ENCODE measurements at regions not wholly inside any gene's neighbourhood (a gene's known extent, or its start where the extent isn't known, plus 50 kb on each side); places are given as distances from the start of the nearest gene placed in this dataset.

- H3K9ac ChIP-seq (ENCODE audit: low read length): no peak overlapping the region
- no peaks in the 10 kb centered on the region for H3K9me3 ChIP-seq (ENCODE audit: low read length)
- H4K20me1 ChIP-seq (ENCODE audit: insufficient read depth): no peaks in the 10 kb centered on the region
- no peak overlapping the region for H3K27ac ChIP-seq (ENCODE audit: low read length)
- H3K4me2 ChIP-seq (ENCODE audit: low read length): no peak overlapping the region
- no peaks in the 10 kb centered on the region for H3K36me3 ChIP-seq (ENCODE audit: insufficient read depth, low read length)
- TF ChIP-seq SMC3 (conservative IDR thresholded peaks at IDR 0.05; ENCODE audit: poor library complexity) (no peak), TAF1 (IDR thresholded peaks at IDR 0.05; ENCODE audit: low read depth) (no peak), CTCF (IDR thresholded peaks at IDR 0.05; ENCODE audit: poor library complexity, severe bottlenecking) (no peak), EP300 (conservative IDR thresholded peaks at IDR 0.05; ENCODE audit: poor library complexity, severe bottlenecking) (no peak), RAD21 (conservative IDR thresholded peaks at IDR 0.05) (no peak), POLR2AphosphoS5 (IDR thresholded peaks at IDR 0.05) (no peak), REST (IDR thresholded peaks at IDR 0.05; ENCODE audit: borderline replicate concordance) (no peak), EZH2 (IDR thresholded peaks at IDR 0.05; ENCODE audit: borderline replicate concordance, insufficient read depth, low read length, poor library complexity, severe bottlenecking) (no peak), MXI1 (conservative IDR thresholded peaks at IDR 0.05; ENCODE audit: poor library complexity, severe bottlenecking) (no peak)
- no peaks in the 10 kb centered on the region for H3K27me3 ChIP-seq (ENCODE audit: insufficient read depth, low read depth, low read length)
- H2AFZ ChIP-seq (ENCODE audit: low read depth, low read length): no peak overlapping the region
- H3K9me2 ChIP-seq (ENCODE audit: insufficient read depth, low read length): no peaks in the 10 kb centered on the region
- H3K4me3 ChIP-seq (ENCODE audit: low read length): no peak overlapping the region
- H3F3A ChIP-seq (ENCODE audit: insufficient read depth, low read length, poor library complexity, severe bottlenecking): no peaks in the 10 kb centered on the region
- H3K79me2 ChIP-seq (replicated peaks; ENCODE audit: insufficient read depth, low read length): no peaks in the 10 kb centered on the region
Measured at GRCh38 chr9:105993116-105993854, 298.9 kb downstream of the TMEM38B start.

- no peak overlapping the region for H3K27ac ChIP-seq (ENCODE audit: low read length)
Measured at GRCh38 chr9:105993921-105994715, 299.8 kb downstream of the TMEM38B start.

More at GRCh38 chr9:105993921-105994715, 299.8 kb downstream of the TMEM38B start:
- H3K27me3 ChIP-seq (ENCODE audit: insufficient read depth, low read depth, low read length): no peaks in the 10 kb centered on the region
- no peaks in the 10 kb centered on the region for H3K9me3 ChIP-seq (ENCODE audit: low read length)
- no peak overlapping the region for H3K4me3 ChIP-seq (ENCODE audit: low read length)
- H3K4me2 ChIP-seq (ENCODE audit: low read length): no peak overlapping the region
- H3F3A ChIP-seq (ENCODE audit: insufficient read depth, low read length, poor library complexity, severe bottlenecking): no peaks in the 10 kb centered on the region
- H2AFZ ChIP-seq (ENCODE audit: low read depth, low read length): no peak overlapping the region
- H3K9me2 ChIP-seq (ENCODE audit: insufficient read depth, low read length): no peaks in the 10 kb centered on the region
- no peaks in the 10 kb centered on the region for H4K20me1 ChIP-seq (ENCODE audit: insufficient read depth)
- H3K79me2 ChIP-seq (replicated peaks; ENCODE audit: insufficient read depth, low read length): no peaks in the 10 kb centered on the region
- TF ChIP-seq RAD21 (conservative IDR thresholded peaks at IDR 0.05): no peak
- no peak for TF ChIP-seq TAF1 (IDR thresholded peaks at IDR 0.05; ENCODE audit: low read depth)
- TF ChIP-seq EZH2 (IDR thresholded peaks at IDR 0.05; ENCODE audit: borderline replicate concordance, insufficient read depth, low read length, poor library complexity, severe bottlenecking): no peak
- TF ChIP-seq CTCF (IDR thresholded peaks at IDR 0.05; ENCODE audit: poor library complexity, severe bottlenecking): no peak
- no peak for TF ChIP-seq POLR2AphosphoS5 (IDR thresholded peaks at IDR 0.05)
- no peak for TF ChIP-seq REST (IDR thresholded peaks at IDR 0.05; ENCODE audit: borderline replicate concordance)
- no peak for TF ChIP-seq EP300 (conservative IDR thresholded peaks at IDR 0.05; ENCODE audit: poor library complexity, severe bottlenecking)
- no peak for TF ChIP-seq MXI1 (conservative IDR thresholded peaks at IDR 0.05; ENCODE audit: poor library complexity, severe bottlenecking)
- TF ChIP-seq SMC3 (conservative IDR thresholded peaks at IDR 0.05; ENCODE audit: poor library complexity): no peak
- no peaks in the 10 kb centered on the region for H3K36me3 ChIP-seq (ENCODE audit: insufficient read depth, low read length)
- H3K9ac ChIP-seq (ENCODE audit: low read length): no peak overlapping the region

Data from neural cell (in vitro differentiated cells).